ENCODE measurements at regions not wholly inside any gene's neighbourhood (a gene's known extent, or its start where the extent isn't known, plus 50 kb on each side); places are given as distances from the start of the nearest gene placed in this dataset.

- TF ChIP-seq ELF1 (IDR thresholded peaks at IDR 0.05; ENCODE audit: borderline replicate concordance, low read depth) (no peak), EZH2 (IDR thresholded peaks at IDR 0.05) (no peak), YY1 (IDR thresholded peaks at IDR 0.05; ENCODE audit: extremely low read depth, insufficient replicate concordance, low read depth, low read length) (no peak), SP1 (IDR thresholded peaks at IDR 0.05; ENCODE audit: low read depth) (no peak), RAD21 (IDR thresholded peaks at IDR 0.05; ENCODE audit: low read depth) (no peak), TCF7L2 (IDR thresholded peaks at IDR 0.05; ENCODE audit: borderline replicate concordance, extremely low read depth, insufficient read depth, insufficient read length) (no peak), CTCF (IDR thresholded peaks at IDR 0.05 in 2 of 3, conservative IDR thresholded peaks at IDR 0.05 in 1 of 3; ENCODE audit: borderline replicate concordance in 1 of 3, insufficient read depth in 1 of 3, low read depth in 2 of 3, low read length in 2 of 3) (no peak), ZFX (IDR thresholded peaks at IDR 0.05) (no peak), EZH2phosphoT487 (IDR thresholded peaks at IDR 0.05; ENCODE audit: borderline replicate concordance) (no peak), JUND (IDR thresholded peaks at IDR 0.05) (no peak), POLR2A (IDR thresholded peaks at IDR 0.05; ENCODE audit: borderline replicate concordance, extremely low read depth, insufficient read depth, insufficient read length) (no peak), ATF3 (IDR thresholded peaks at IDR 0.05) (no peak), CEBPB (IDR thresholded peaks at IDR 0.05; ENCODE audit: low read depth) (no peak), SIN3A (IDR thresholded peaks at IDR 0.05; ENCODE audit: low read depth) (no peak), CBX3 (IDR thresholded peaks at IDR 0.05; ENCODE audit: low read depth) (no peak), EGR1 (IDR thresholded peaks at IDR 0.05; ENCODE audit: low read depth) (no peak)
- TF ChIP-seq, protein P1, sequence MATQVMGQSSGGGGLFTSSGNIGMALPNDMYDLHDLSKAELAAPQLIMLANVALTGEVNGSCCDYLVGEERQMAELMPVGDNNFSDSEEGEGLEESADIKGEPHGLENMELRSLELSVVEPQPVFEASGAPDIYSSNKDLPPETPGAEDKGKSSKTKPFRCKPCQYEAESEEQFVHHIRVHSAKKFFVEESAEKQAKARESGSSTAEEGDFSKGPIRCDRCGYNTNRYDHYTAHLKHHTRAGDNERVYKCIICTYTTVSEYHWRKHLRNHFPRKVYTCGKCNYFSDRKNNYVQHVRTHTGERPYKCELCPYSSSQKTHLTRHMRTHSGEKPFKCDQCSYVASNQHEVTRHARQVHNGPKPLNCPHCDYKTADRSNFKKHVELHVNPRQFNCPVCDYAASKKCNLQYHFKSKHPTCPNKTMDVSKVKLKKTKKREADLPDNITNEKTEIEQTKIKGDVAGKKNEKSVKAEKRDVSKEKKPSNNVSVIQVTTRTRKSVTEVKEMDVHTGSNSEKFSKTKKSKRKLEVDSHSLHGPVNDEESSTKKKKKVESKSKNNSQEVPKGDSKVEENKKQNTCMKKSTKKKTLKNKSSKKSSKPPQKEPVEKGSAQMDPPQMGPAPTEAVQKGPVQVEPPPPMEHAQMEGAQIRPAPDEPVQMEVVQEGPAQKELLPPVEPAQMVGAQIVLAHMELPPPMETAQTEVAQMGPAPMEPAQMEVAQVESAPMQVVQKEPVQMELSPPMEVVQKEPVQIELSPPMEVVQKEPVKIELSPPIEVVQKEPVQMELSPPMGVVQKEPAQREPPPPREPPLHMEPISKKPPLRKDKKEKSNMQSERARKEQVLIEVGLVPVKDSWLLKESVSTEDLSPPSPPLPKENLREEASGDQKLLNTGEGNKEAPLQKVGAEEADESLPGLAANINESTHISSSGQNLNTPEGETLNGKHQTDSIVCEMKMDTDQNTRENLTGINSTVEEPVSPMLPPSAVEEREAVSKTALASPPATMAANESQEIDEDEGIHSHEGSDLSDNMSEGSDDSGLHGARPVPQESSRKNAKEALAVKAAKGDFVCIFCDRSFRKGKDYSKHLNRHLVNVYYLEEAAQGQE (IDR thresholded peaks at IDR 0.05; ENCODE audit: low read depth) = no peak
- TF ChIP-seq, protein P2, sequence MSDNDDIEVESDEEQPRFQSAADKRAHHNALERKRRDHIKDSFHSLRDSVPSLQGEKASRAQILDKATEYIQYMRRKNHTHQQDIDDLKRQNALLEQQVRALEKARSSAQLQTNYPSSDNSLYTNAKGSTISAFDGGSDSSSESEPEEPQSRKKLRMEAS (IDR thresholded peaks at IDR 0.05) = no peak
- H3K36me3 ChIP-seq (ENCODE audit: control insufficient read depth in 1 of 2, insufficient read depth in 2 of 2, low read length in 2 of 2) = no peaks in the 10 kb centered on the region
- H3K4me3 ChIP-seq (replicated peaks in 1 of 2; ENCODE audit: low read depth in 1 of 2, low read length in 2 of 2) = no peak overlapping the region
- H3K27ac ChIP-seq (ENCODE audit: low read depth, low read length) = no peak overlapping the region
- ATAC-seq (no peak), DNase-seq (ENCODE audit: low read depth, low spot score) (no peak)
- no peaks in the 10 kb centered on the region for H3K4me1 ChIP-seq (ENCODE audit: control insufficient read depth in 1 of 2, insufficient read depth in 2 of 2, low read length in 2 of 2)
- no peak overlapping the region for H2AFZ ChIP-seq (ENCODE audit: low read depth, low read length, poor library complexity, severe bottlenecking)
- intact Hi-C loops (cut with micrococcal nuclease) = no loop called here
- H3K9ac ChIP-seq (ENCODE audit: low read length) = no peak overlapping the region
- no peaks in the 10 kb centered on the region for H3K9me2 ChIP-seq (ENCODE audit: insufficient read depth)
- ChIA-PET RAD21 (ENCODE audit: low non-redundant PET in 1 of 2, low total read pairs in 2 of 2, uncharacterized antibody in 2 of 2, unreplicated experiment in 2 of 2) (no interaction called here), POLR2A (no interaction called here), CTCF (no interaction called here)
- no TSS peak for BruUV-seq (replicated peaks)
- H3K9me3 ChIP-seq (ENCODE audit: control insufficient read depth in 1 of 2, insufficient read depth in 1 of 2, low read depth in 1 of 2, low read length in 2 of 2) = no peaks in the 10 kb centered on the region
- H4K20me1 ChIP-seq (ENCODE audit: insufficient read depth) = no peaks in the 10 kb centered on the region
- H3K79me2 ChIP-seq (ENCODE audit: insufficient read depth, low read length) = no peaks in the 10 kb centered on the region
- no peaks in the 10 kb centered on the region for H3K27me3 ChIP-seq (ENCODE audit: insufficient read depth, low read length)
- H3K4me2 ChIP-seq (ENCODE audit: low read length) = no peak overlapping the region
Measured at GRCh38 chrX:138771047-138771446, 59.5 kb upstream of the FGF13 start.

Measured in HCT116 (cell line).